ENCODE measurements at regions not wholly inside any gene's neighbourhood (a gene's known extent, or its start where the extent isn't known, plus 50 kb on each side); places are given as distances from the start of the nearest gene placed in this dataset.

DNA sequence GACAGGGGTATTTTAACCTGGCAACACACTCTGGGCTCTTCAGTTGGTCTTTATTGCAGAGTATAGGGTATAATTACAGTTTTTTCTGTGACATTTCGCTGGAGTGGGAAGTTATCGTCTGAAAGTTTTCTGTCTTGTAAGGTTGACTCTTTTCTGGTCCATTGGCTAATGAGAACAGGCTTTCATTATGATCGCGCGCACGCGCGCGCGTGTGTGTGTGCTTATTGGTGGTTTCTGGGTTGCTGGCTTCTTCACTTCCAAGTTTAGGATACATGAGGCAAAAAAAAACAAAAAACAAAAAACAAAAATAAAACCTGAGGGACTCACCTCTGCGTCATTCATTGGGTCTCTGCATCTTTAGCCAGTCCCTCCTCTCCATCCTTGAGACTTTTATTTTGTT is 68.7 kb upstream of the MYOCD start:
- Histone ChIP-seq H3K36me3 (replicated peaks in 1 of 2; ENCODE audit: insufficient read depth in 1 of 2, low read depth in 2 of 2) (no peaks in the 10 kb centered on the region), H3K4me3 (no peak overlapping the region), H3K4me1 (no peaks in the 10 kb centered on the region), H3K9me3 (no peaks in the 10 kb centered on the region), H3K27ac (no peak overlapping the region), H3K27me3 (no peaks in the 10 kb centered on the region)
- DNase-seq (no peak), ATAC-seq (no peak)
- TF ChIP-seq POLR2A (IDR thresholded peaks at IDR 0.05): no peak
- TF ChIP-seq, protein P1, sequence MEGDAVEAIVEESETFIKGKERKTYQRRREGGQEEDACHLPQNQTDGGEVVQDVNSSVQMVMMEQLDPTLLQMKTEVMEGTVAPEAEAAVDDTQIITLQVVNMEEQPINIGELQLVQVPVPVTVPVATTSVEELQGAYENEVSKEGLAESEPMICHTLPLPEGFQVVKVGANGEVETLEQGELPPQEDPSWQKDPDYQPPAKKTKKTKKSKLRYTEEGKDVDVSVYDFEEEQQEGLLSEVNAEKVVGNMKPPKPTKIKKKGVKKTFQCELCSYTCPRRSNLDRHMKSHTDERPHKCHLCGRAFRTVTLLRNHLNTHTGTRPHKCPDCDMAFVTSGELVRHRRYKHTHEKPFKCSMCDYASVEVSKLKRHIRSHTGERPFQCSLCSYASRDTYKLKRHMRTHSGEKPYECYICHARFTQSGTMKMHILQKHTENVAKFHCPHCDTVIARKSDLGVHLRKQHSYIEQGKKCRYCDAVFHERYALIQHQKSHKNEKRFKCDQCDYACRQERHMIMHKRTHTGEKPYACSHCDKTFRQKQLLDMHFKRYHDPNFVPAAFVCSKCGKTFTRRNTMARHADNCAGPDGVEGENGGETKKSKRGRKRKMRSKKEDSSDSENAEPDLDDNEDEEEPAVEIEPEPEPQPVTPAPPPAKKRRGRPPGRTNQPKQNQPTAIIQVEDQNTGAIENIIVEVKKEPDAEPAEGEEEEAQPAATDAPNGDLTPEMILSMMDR (IDR thresholded peaks at IDR 0.05): no peak
- intact Hi-C loops (cut with DNase I): no loop called here
- WGBS, 2 donors: 90 to 91% methylated on average over 11 of the region's 11 CpGs

DNA sequence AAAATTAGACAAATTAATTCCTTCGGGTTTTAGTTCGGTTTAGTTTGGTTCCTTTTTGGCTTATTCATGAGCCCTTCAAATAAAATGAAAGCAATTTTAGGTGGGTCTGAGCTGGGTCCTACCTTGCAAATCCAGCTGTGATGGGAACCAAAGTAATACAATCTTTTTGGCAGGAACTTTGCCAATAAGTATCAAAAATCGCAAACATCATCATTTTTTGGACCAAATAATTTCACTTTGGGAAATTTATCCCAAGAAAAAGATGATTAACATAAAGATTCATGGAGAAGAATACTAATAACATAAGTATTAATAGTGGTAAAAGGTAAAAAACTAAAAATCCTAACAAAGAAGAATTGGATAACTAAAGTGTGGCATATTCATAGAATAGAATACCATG is 67.8 kb upstream of the MYOCD start:
- ATAC-seq (no peak), DNase-seq (no peak)
- Histone ChIP-seq H3K4me1 (no peaks in the 10 kb centered on the region), H3K27me3 (no peaks in the 10 kb centered on the region), H3K4me3 (no peak overlapping the region), H3K9me3 (no peaks in the 10 kb centered on the region), H3K27ac (no peak overlapping the region), H3K36me3 (replicated peaks in 1 of 2; ENCODE audit: insufficient read depth in 1 of 2, low read depth in 2 of 2) (no peaks in the 10 kb centered on the region)
- intact Hi-C loops (cut with DNase I): no loop called here
- WGBS, 2 donors: 78 to 85% methylated on average over 3 of the region's 3 CpGs
- TF ChIP-seq POLR2A (IDR thresholded peaks at IDR 0.05): no peak
- TF ChIP-seq, protein P1 (IDR thresholded peaks at IDR 0.05): no peak

DNA sequence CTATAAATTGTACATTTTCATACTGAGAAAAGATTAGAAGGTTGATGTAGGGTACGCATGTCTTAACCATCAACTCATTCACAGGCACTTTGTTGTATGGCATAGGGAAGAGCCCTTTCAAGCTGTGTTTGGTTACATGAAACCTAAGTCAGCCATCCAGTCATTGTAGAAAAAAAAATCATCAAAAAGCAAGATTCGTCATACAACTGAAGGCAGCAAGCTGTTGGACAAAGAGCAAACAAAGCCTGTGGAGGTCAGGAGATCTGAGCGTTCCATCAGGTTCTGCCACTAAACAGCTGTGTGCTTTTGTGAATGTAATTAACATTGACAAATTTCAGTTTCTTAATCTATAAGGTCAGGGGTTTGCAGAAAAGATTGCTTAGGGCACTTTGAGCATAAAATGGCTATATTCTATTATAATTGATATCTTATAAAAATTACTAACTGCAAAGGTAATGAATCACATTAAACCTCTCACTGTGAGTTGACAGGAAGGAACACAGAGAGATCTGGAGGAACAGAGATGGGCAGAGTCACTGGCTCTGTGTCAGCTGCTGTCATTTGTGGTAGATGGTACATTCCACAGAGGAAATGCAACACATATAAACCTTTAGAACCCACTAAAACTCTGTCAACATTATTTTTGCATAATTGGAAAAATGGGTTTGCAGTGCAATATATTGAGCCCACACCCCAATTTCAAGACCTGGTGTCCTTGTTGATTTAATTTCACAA is 66.3 kb upstream of the MYOCD start:
- intact Hi-C loops (cut with DNase I): no loop called here
- Histone ChIP-seq H3K9me3 (no peaks in the 10 kb centered on the region), H3K4me1 (no peaks in the 10 kb centered on the region), H3K4me3 (no peak overlapping the region), H3K27me3 (no peaks in the 10 kb centered on the region), H3K36me3 (replicated peaks in 1 of 2; ENCODE audit: insufficient read depth in 1 of 2, low read depth in 2 of 2) (no peaks in the 10 kb centered on the region), H3K27ac (no peak overlapping the region)
- TF ChIP-seq POLR2A (IDR thresholded peaks at IDR 0.05): no peak
- TF ChIP-seq, protein P1 (IDR thresholded peaks at IDR 0.05): no peak
- WGBS, 2 donors: 37 to 40% methylated on average over 3 of the region's 3 CpGs
- ATAC-seq (no peak), DNase-seq (no peak)

DNA sequence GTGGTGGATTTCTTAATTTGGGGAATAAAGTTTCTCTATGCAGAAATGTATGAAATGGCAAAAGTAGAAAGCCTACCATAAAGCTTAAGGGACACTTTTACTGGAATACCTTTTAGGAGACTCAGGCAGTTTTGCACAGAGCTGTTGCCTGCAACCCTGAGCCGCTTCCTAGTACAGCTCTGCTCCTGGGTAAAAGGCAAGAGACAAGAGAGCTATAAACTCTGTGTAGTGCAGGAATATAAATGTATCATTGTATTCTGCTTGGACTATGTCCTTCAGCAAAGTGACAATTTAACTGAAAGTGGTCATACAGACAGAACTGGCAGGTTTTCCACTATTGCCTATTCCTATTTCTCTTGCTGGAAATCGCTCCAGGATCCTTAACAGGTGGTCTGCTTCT is 65.3 kb upstream of the MYOCD start:
- Histone ChIP-seq H3K27me3 (no peaks in the 10 kb centered on the region), H3K36me3 (replicated peaks in 1 of 2; ENCODE audit: insufficient read depth in 1 of 2, low read depth in 2 of 2) (no peaks in the 10 kb centered on the region), H3K27ac (no peak overlapping the region), H3K4me1 (no peaks in the 10 kb centered on the region), H3K4me3 (no peak overlapping the region), H3K9me3 (no peaks in the 10 kb centered on the region)
- ATAC-seq (no peak), DNase-seq (no peak)
- 25 to 28% methylated on average over 2 of the region's 2 CpGs for WGBS, 2 donors
- intact Hi-C loops (cut with DNase I): no loop called here
- no peak for TF ChIP-seq POLR2A (IDR thresholded peaks at IDR 0.05)
- TF ChIP-seq, protein P1 (IDR thresholded peaks at IDR 0.05): no peak

DNA sequence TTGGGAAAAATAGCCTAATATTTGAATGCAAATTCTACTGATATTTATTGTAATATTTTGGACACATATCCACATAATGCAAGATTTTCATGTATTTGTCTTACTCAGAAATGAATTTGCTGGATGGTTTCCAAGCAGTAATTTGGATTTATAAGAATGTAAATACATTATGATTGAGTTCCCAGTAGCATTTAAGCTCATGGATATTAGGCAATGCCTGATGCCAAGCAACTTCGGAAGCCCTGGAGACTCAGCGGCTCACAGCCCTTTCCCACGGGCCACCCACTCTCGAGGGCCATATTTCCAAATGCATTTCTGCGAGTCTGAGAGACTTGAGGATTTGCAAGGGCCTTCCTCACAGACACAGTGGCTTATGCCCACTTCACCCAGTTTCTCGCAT is 62.1 kb upstream of the MYOCD start:
- no peak overlapping the region for H3K4me3 ChIP-seq
- WGBS, 2 donors: 76 to 85% methylated on average over 6 of the region's 6 CpGs
- DNase-seq (no peak), ATAC-seq (no peak)
- H3K4me1 ChIP-seq: no peaks in the 10 kb centered on the region
- TF ChIP-seq, protein P1 (IDR thresholded peaks at IDR 0.05): no peak
- TF ChIP-seq POLR2A (IDR thresholded peaks at IDR 0.05): no peak
- no peaks in the 10 kb centered on the region for H3K27me3 ChIP-seq
- intact Hi-C loops (cut with DNase I): no loop called here
- no peaks in the 10 kb centered on the region for H3K36me3 ChIP-seq (replicated peaks in 1 of 2; ENCODE audit: insufficient read depth in 1 of 2, low read depth in 2 of 2)
- H3K27ac ChIP-seq: no peak overlapping the region
- no peaks in the 10 kb centered on the region for H3K9me3 ChIP-seq

All from body of pancreas (tissue), 4 donors.